Prostate gland (tissue), 2 donors: ENCODE measurements at regions not wholly inside any gene's neighbourhood (a gene's known extent, or its start where the extent isn't known, plus 50 kb on each side); places are given as distances from the start of the nearest gene placed in this dataset.
"Not testable (repeated sequence)": the region's sequence is repeated elsewhere in the genome, so short reads cannot be mapped to it uniquely, and the experiment has no call there.

ENCODE experiments used
- DNase-seq: peaks from one replicate; pipeline ENCODE4 v3.0.0-alpha.2; 2019; ENCODE audit warnings: low spot score
- H3K27ac ChIP-seq, 2 donors: fragments of 200-600 bp; sonication (generic); 2 replicates each; pipeline ENCODE4 v1.5.1; 2017 to 2019
- H3K27me3 ChIP-seq: fragments of 200-600 bp; sonication (generic); replicated peaks from 2 replicates; pipeline ENCODE4 v1.5.1; 2019; ENCODE audit not compliant: insufficient read depth
- H3K36me3 ChIP-seq, 2 donors: fragments of 200-600 bp; sonication (generic); 1 replicate in 1 of 2; 2 replicates in 1 of 2; pipeline versions ENCODE4 v1.5.1 to v1.8.1; 2017 to 2019
- H3K4me1 ChIP-seq: fragments of 200-600 bp; sonication (generic); replicated peaks from 2 replicates; pipeline ENCODE4 v1.5.1; 2019
- H3K4me3 ChIP-seq, 2 donors: fragments of 200-600 bp; sonication (generic); 2 replicates each; pipeline ENCODE4 v1.5.1; 2017 to 2019
- H3K9me3 ChIP-seq: fragments of 200-600 bp; sonication (generic); 2 replicates; pipeline ENCODE4 v1.5.1; 2017
- CTCF ChIP-seq, 4 experiments: fragments of 200-600 bp in 2 of 4; fragments of 450-650 bp in 2 of 4; sonication (generic) in 2 of 4; IDR thresholded peaks; 1 replicate in 3 of 4; 2 replicates in 1 of 4; pipeline ENCODE4 v1.5.1; 2016 to 2019; ENCODE audit warnings: antibody characterized with exemption in 4 of 4, mild to moderate bottlenecking in 2 of 4, moderate library complexity in 2 of 4
- POLR2A ChIP-seq: fragments of 450-650 bp; IDR thresholded peaks from one replicate; pipeline ENCODE4 v1.6.1; 2016; ENCODE audit warnings: antibody characterized with exemption, mild to moderate bottlenecking
- POLR2AphosphoS5 ChIP-seq: sonication (generic); formaldehyde crosslinking; IDR thresholded peaks from one replicate; pipeline ENCODE4 v1.6.1; 2017; ENCODE audit warnings: antibody characterized with exemption
- WGBS: methylation state at CpG from one replicate; pipeline ENCODE4 v1.1.5; 2018; 5-methylcytosine and 5-hydroxymethylcytosine counted together
- intact Hi-C: fragments of 100-400 bp; cut with DNase I; formaldehyde crosslinking; loops from one replicate; pipeline ENCODE4 v1.14.2; 2022

GRCh38 chr2:160614391-160614790, 120.8 kb upstream of the RBMS1 start:
- Histone ChIP-seq H3K27me3 (no peaks in the 10 kb centered on the region), H3K4me1 (no peaks in the 10 kb centered on the region), H3K27ac (no peak overlapping the region), H3K9me3 (no peaks in the 10 kb centered on the region), H3K36me3 (no peaks in the 10 kb centered on the region), H3K4me3 (no peak overlapping the region)
- no peak for TF ChIP-seq CTCF (IDR thresholded peaks at IDR 0.05)
- no peak for TF ChIP-seq POLR2AphosphoS5
- no peak for TF ChIP-seq POLR2A
- intact Hi-C loops = no loop called here
- DNase-seq = no peak

- Histone ChIP-seq H3K36me3 (no peaks in the 10 kb centered on the region), H3K27ac (no peak overlapping the region), H3K4me1 (no peaks in the 10 kb centered on the region), H3K4me3 (no peak overlapping the region), H3K9me3 (no peaks in the 10 kb centered on the region), H3K27me3 (no peaks in the 10 kb centered on the region)
- DNase-seq = no peak
- 92% methylated on average over 2 of the region's 2 CpGs for WGBS
- no peak for TF ChIP-seq POLR2AphosphoS5
- TF ChIP-seq CTCF (IDR thresholded peaks at IDR 0.05) = no peak
- TF ChIP-seq POLR2A = no peak
- intact Hi-C loops = no loop called here
Observed at GRCh38 chr2:160615706-160616105, 122.1 kb upstream of the RBMS1 start.

GRCh38 chr2:160616149-160616548, 122.5 kb upstream of the RBMS1 start:
- no peaks in the 10 kb centered on the region for H3K36me3 ChIP-seq
- H3K27me3 ChIP-seq = no peaks in the 10 kb centered on the region
- no peaks in the 10 kb centered on the region for H3K4me1 ChIP-seq
- H3K27ac ChIP-seq = no peak overlapping the region
- DNase-seq = no peak
- WGBS = 93% methylated on average over 2 of the region's 2 CpGs
- TF ChIP-seq CTCF (IDR thresholded peaks at IDR 0.05) = no peak
- TF ChIP-seq POLR2A = no peak
- H3K4me3 ChIP-seq = no peak overlapping the region
- H3K9me3 ChIP-seq = no peaks in the 10 kb centered on the region
- intact Hi-C loops = no loop called here

- 89% methylated on average over 1 of the region's 1 CpG for WGBS
- intact Hi-C loops = no loop called here
- TF ChIP-seq POLR2A = no peak
- no peak for TF ChIP-seq CTCF (IDR thresholded peaks at IDR 0.05)
- TF ChIP-seq POLR2AphosphoS5 = no peak
- Histone ChIP-seq H3K27ac (no peak overlapping the region), H3K4me1 (no peaks in the 10 kb centered on the region), H3K4me3 (no peak overlapping the region), H3K36me3 (no peaks in the 10 kb centered on the region), H3K9me3 (no peaks in the 10 kb centered on the region), H3K27me3 (no peaks in the 10 kb centered on the region)
- no peak for DNase-seq
Observed at GRCh38 chr2:160621748-160622147, 128.1 kb upstream of the RBMS1 start.

DNA sequence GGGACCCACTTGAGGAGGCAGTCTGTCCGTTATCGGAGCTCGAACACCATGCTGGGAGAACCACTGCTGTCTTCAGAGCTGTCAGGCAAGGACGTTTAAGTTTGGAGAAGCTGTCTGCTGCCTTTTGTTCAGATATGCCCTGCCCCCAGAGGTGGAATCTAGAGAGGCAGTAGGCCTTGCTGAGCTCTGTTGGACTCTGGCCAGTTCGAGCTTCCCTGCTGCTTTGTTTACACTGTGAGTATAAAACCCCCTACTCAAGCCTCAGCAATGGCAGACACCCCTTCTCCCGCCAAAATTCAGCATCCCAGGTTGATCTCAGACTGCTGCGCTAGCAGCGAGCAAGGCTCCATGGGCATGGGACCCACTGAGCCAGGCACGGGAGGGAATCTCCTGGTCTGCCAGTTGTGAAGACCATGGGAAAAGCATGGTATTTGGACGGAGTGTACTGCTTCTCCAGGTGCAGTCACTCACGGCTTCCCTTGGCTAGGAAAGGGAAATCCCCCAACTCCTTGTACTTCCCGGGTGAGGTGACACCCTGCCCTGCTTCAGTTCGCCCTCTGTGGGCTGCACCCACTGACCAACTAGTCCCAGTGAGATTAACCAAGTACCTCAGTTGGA, 134.5 kb upstream of the RBMS1 start:
- H3K27me3 ChIP-seq, H3K4me3 ChIP-seq, H3K27ac ChIP-seq, DNase-seq, H3K9me3 ChIP-seq, intact Hi-C loops, H3K36me3 ChIP-seq, H3K4me1 ChIP-seq: not testable (repeated sequence)
- WGBS = 79% methylated on average over 13 of the region's 13 CpGs
